Thyroid gland (tissue), 4 donors: ENCODE measurements at regions not wholly inside any gene's neighbourhood (a gene's known extent, or its start where the extent isn't known, plus 50 kb on each side); places are given as distances from the start of the nearest gene placed in this dataset.

Experiments used
- DNase-seq, 2 donors: peaks; one replicate each; pipeline ENCODE4 v3.0.0-alpha.2; 2019
- H3K27ac ChIP-seq, 3 donors: fragments of 200-600 bp; sonication (generic); 1 replicate in 2 of 3; 2 replicates in 1 of 3; pipeline ENCODE4 v1.5.1; 2016 to 2019; ENCODE audit warnings: mild to moderate bottlenecking in 1 of 3, moderate library complexity in 1 of 3
- H3K27me3 ChIP-seq: fragments of 200-600 bp; sonication (generic); one replicate; pipeline ENCODE4 v1.5.1; 2019
- H3K36me3 ChIP-seq, 2 donors: fragments of 200-600 bp; sonication (generic); one replicate each; pipeline ENCODE4 v1.5.1; 2016 to 2019
- H3K4me1 ChIP-seq, 2 donors: fragments of 200-600 bp; sonication (generic); one replicate each; pipeline ENCODE4 v1.5.1; 2017 to 2019
- H3K4me3 ChIP-seq, 3 donors: fragments of 200-600 bp; sonication (generic); replicated peaks in 1 of 3; 1 replicate in 2 of 3; 2 replicates in 1 of 3; pipeline ENCODE4 v1.5.1; 2016; ENCODE audit warnings: mild to moderate bottlenecking in 1 of 3
- H3K9me3 ChIP-seq: fragments of 200-600 bp; sonication (generic); one replicate; pipeline ENCODE4 v1.5.1; 2017
- CTCF ChIP-seq, 6 experiments: fragments of 200-600 bp in 3 of 6; fragments of 450-650 bp in 3 of 6; sonication (generic) in 3 of 6; IDR thresholded peaks; one replicate each; pipeline ENCODE4 v1.5.1; 2016 to 2019; ENCODE audit warnings: antibody characterized with exemption in 6 of 6, mild to moderate bottlenecking in 2 of 6, inconsistent platforms in 1 of 6, moderate library complexity in 1 of 6
- POLR2A ChIP-seq, 2 donors: fragments of 450-650 bp; IDR thresholded peaks; one replicate each; pipeline ENCODE4 v1.6.1; 2017; ENCODE audit warnings: antibody characterized with exemption in 2 of 2, mild to moderate bottlenecking in 2 of 2, moderate library complexity in 1 of 2
- WGBS, 2 donors: methylation state at CpG; one replicate each; pipeline ENCODE4 v1.1.5; 2017; 5-methylcytosine and 5-hydroxymethylcytosine counted together
- intact Hi-C: fragments of 100-400 bp; cut with DNase I; formaldehyde crosslinking; loops from one replicate; pipeline ENCODE4 v1.15.1; 2023

- no peaks in the 10 kb centered on the region for H3K9me3 ChIP-seq
- H3K4me1 ChIP-seq, result no peaks in the 10 kb centered on the region
- no peaks in the 10 kb centered on the region for H3K27me3 ChIP-seq
- intact Hi-C loops, result no loop called here
- DNase-seq, result no peak
- H3K36me3 ChIP-seq, result no peaks in the 10 kb centered on the region
- no peak overlapping the region for H3K27ac ChIP-seq
- no peak overlapping the region for H3K4me3 ChIP-seq
- TF ChIP-seq POLR2A (IDR thresholded peaks at IDR 0.05) (no peak), CTCF (IDR thresholded peaks at IDR 0.05) (no peak)
- 81 to 87% methylated on average over 2 of the region's 2 CpGs for WGBS, 2 donors
Measured at GRCh38 chr1:65698590-65698989, 94.1 kb upstream of the PDE4B start.

GRCh38 chr1:65703853-65704252, 88.8 kb upstream of the PDE4B start:
- TF ChIP-seq CTCF (IDR thresholded peaks at IDR 0.05) (no peak), POLR2A (IDR thresholded peaks at IDR 0.05) (no peak)
- WGBS, 2 donors, result 53 to 54% methylated on average over 4 of the region's 4 CpGs
- DNase-seq, result no peak

GRCh38 chr1:65704318-65704717, 88.4 kb upstream of the PDE4B start:
- no peak overlapping the region for H3K27ac ChIP-seq
- no peaks in the 10 kb centered on the region for H3K36me3 ChIP-seq
- no peak overlapping the region for H3K4me3 ChIP-seq
- H3K9me3 ChIP-seq, result no peaks in the 10 kb centered on the region
- intact Hi-C loops, result no loop called here
- H3K27me3 ChIP-seq, result no peaks in the 10 kb centered on the region
- no peaks in the 10 kb centered on the region for H3K4me1 ChIP-seq
- DNase-seq, result no peak
- no peak for TF ChIP-seq POLR2A (IDR thresholded peaks at IDR 0.05)
- no peak for TF ChIP-seq CTCF (IDR thresholded peaks at IDR 0.05)
- 75 to 92% methylated on average over 2 of the region's 2 CpGs for WGBS, 2 donors

More at GRCh38 chr1:65703853-65704252, 88.8 kb upstream of the PDE4B start:
- no peaks in the 10 kb centered on the region for H3K4me1 ChIP-seq
- H3K9me3 ChIP-seq, result no peaks in the 10 kb centered on the region
- no peaks in the 10 kb centered on the region for H3K36me3 ChIP-seq
- no peak overlapping the region for H3K4me3 ChIP-seq
- no peaks in the 10 kb centered on the region for H3K27me3 ChIP-seq
- intact Hi-C loops, result no loop called here
- H3K27ac ChIP-seq, result no peak overlapping the region

GRCh38 chr1:65717815-65718454, 74.8 kb upstream of the PDE4B start:
- Histone ChIP-seq H3K27me3 (no peaks in the 10 kb centered on the region), H3K27ac (no peak overlapping the region), H3K36me3 (no peaks in the 10 kb centered on the region), H3K9me3 (no peaks in the 10 kb centered on the region), H3K4me3 (no peak overlapping the region), H3K4me1 (no peaks in the 10 kb centered on the region)
- no peak for DNase-seq
- WGBS, 2 donors, result 88 to 91% methylated on average over 3 of the region's 3 CpGs
- TF ChIP-seq POLR2A (IDR thresholded peaks at IDR 0.05) (no peak), CTCF (IDR thresholded peaks at IDR 0.05) (no peak)
- intact Hi-C loops, result no loop called here

DNA sequence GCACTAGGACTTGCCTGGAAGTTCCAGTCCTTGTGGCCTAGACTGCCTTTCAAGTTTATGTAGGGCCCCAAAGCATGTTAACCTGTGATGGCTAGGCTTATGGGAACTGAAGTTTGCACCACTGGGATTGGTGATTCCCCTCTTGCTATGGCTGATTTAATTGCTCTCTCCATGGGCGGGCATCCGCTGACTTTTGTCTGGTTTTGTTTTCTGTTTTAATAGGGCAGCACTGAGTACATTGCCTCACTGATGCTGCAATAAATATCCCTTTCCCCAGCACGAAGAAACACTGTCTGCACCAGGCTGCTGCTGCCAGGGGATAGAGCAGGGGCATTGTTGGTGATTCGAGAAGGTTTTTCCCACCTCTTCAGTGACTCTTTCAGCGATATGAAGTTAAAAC, 73.3 kb upstream of the PDE4B start:
- TF ChIP-seq CTCF (IDR thresholded peaks at IDR 0.05), result no peak
- no peak for TF ChIP-seq POLR2A (IDR thresholded peaks at IDR 0.05)
- DNase-seq, result no peak
- WGBS, 2 donors, result 80 to 82% methylated on average over 5 of the region's 5 CpGs
- Histone ChIP-seq H3K4me3 (no peak overlapping the region), H3K9me3 (no peaks in the 10 kb centered on the region), H3K27me3 (no peaks in the 10 kb centered on the region), H3K27ac (no peak overlapping the region), H3K36me3 (no peaks in the 10 kb centered on the region), H3K4me1 (no peaks in the 10 kb centered on the region)
- intact Hi-C loops, result no loop called here
